Upper lobe of left lung (tissue), 6 donors: ENCODE measurements at regions not wholly inside any gene's neighbourhood (a gene's known extent, or its start where the extent isn't known, plus 50 kb on each side); places are given as distances from the start of the nearest gene placed in this dataset.
A peak's percentile ranks its signal among the peaks of the same experiment; 100 is the strongest.

Experiments
- ATAC-seq, 2 donors: fragments of 200-7000 bp; cut with Tn5 transposase; one replicate each; pipeline ENCODE4 v1.9.1; 2022; ENCODE audit warnings: mild to moderate bottlenecking in 2 of 2, moderate library complexity in 2 of 2; ENCODE audit not compliant: low FRiP score in 2 of 2
- DNase-seq, 2 donors: peaks; one replicate each; pipeline ENCODE4 v3.0.0-alpha.2; 2019 to 2020
- H3K27ac ChIP-seq, 4 donors: fragments of 200-600 bp; sonication (generic); one replicate each; pipeline ENCODE4 v1.5.1; 2016 to 2019
- H3K27me3 ChIP-seq, 4 donors: fragments of 200-600 bp; sonication (generic); one replicate each; pipeline ENCODE4 v1.5.1; 2017 to 2019
- H3K36me3 ChIP-seq, 4 donors: fragments of 200-600 bp; sonication (generic); one replicate each; pipeline ENCODE4 v1.5.1; 2016 to 2019
- H3K4me1 ChIP-seq, 4 donors: fragments of 200-600 bp; sonication (generic); one replicate each; pipeline ENCODE4 v1.5.1; 2018 to 2019
- H3K4me3 ChIP-seq, 4 donors: fragments of 200-600 bp; sonication (generic); one replicate each; pipeline ENCODE4 v1.5.1; 2017 to 2019; ENCODE audit warnings: mild to moderate bottlenecking in 2 of 4, moderate library complexity in 1 of 4
- H3K9me3 ChIP-seq, 4 donors: fragments of 200-600 bp; sonication (generic); one replicate each; pipeline ENCODE4 v1.5.1; 2018 to 2019
- CTCF ChIP-seq, 6 experiments: fragments of 450-650 bp in 4 of 6; fragments of 200-600 bp in 2 of 6; sonication (generic) in 2 of 6; IDR thresholded peaks; one replicate each; pipeline ENCODE4 v1.5.1; 2016 to 2019; ENCODE audit warnings: antibody characterized with exemption in 6 of 6
- EP300 ChIP-seq, 4 donors: sonication (generic); formaldehyde crosslinking; IDR thresholded peaks; one replicate each; pipeline ENCODE4 v1.5.1; 2017; ENCODE audit warnings: antibody characterized with exemption in 4 of 4, control low read depth in 2 of 4
- POLR2A ChIP-seq, 4 donors: fragments of 450-650 bp; IDR thresholded peaks; one replicate each; pipeline ENCODE4 v1.5.1; 2016 to 2017; ENCODE audit warnings: antibody characterized with exemption in 4 of 4, mild to moderate bottlenecking in 2 of 4
- POLR2AphosphoS5 ChIP-seq, 2 donors: sonication (generic); formaldehyde crosslinking; IDR thresholded peaks; one replicate each; pipeline ENCODE4 v1.5.1; 2017; ENCODE audit warnings: antibody characterized with exemption in 2 of 2
- WGBS, 2 donors: methylation state at CpG; one replicate each; pipeline ENCODE4 v1.1.5; 2017 to 2018; 5-methylcytosine and 5-hydroxymethylcytosine counted together
- donor health status: DM: no; HTN: no; CAD: no; lungs with moderate emphysema.
- donor health status: DM: no; HTN: yes; CAD: no; lungs with severe emphysema.

DNA sequence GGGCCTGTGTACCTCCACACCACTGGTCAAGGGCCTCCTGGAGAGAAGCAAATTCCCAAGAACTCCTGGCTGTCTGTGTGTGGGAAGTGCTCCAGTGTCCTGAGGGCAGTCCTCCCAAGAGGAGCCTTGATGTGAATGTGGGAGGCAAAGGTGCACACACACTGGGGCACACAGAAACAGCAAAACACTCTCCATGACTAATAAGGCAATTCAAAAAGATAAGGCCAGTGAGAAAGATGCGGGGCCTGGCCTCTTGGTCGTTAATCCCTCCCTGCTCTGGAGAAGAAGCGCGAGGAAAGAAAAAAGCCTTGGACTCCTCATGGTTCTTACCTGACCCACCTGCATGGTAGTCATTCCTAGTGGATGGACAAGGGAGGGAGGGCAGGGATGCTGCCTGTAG, 373.2 kb downstream of the SLC4A3 start:
- Histone ChIP-seq H3K27me3 (no peaks in the 10 kb centered on the region), H3K9me3 (no peaks in the 10 kb centered on the region), H3K4me3 (no peak overlapping the region), H3K4me1 (no peaks in the 10 kb centered on the region), H3K27ac (no peak overlapping the region), H3K36me3 (no peaks in the 10 kb centered on the region)
- 93 to 98% methylated on average over 4 of the region's 4 CpGs for WGBS, 2 donors
- no peak for DNase-seq
- no peak for TF ChIP-seq EP300 (IDR thresholded peaks at IDR 0.05)
- no peak for TF ChIP-seq POLR2A (IDR thresholded peaks at IDR 0.05)
- TF ChIP-seq CTCF (IDR thresholded peaks at IDR 0.05), result no peak
- no peak for TF ChIP-seq POLR2AphosphoS5 (IDR thresholded peaks at IDR 0.05)
- peak in 1 of 2 donors; percentile 13 for ATAC-seq

GRCh38 chr2:220001751-220002150, 374.3 kb downstream of the SLC4A3 start:
- no peaks in the 10 kb centered on the region for H3K36me3 ChIP-seq
- no peak for ATAC-seq
- no peaks in the 10 kb centered on the region for H3K27me3 ChIP-seq
- no peak overlapping the region for H3K4me3 ChIP-seq
- TF ChIP-seq POLR2AphosphoS5 (IDR thresholded peaks at IDR 0.05), result no peak
- no peak for TF ChIP-seq EP300 (IDR thresholded peaks at IDR 0.05)
- TF ChIP-seq CTCF (IDR thresholded peaks at IDR 0.05), result no peak
- no peak for TF ChIP-seq POLR2A (IDR thresholded peaks at IDR 0.05)
- no peak overlapping the region for H3K27ac ChIP-seq
- WGBS, 2 donors, result 57% methylated on average over 3 of the region's 3 CpGs
- H3K9me3 ChIP-seq, result no peaks in the 10 kb centered on the region
- DNase-seq, result no peak
- no peaks in the 10 kb centered on the region for H3K4me1 ChIP-seq

GRCh38 chr2:220002251-220002650, 374.8 kb downstream of the SLC4A3 start:
- DNase-seq (no peak), ATAC-seq (no peak)
- Histone ChIP-seq H3K4me1 (no peaks in the 10 kb centered on the region), H3K36me3 (no peaks in the 10 kb centered on the region), H3K9me3 (no peaks in the 10 kb centered on the region), H3K4me3 (no peak overlapping the region), H3K27me3 (no peaks in the 10 kb centered on the region), H3K27ac (no peak overlapping the region)
- TF ChIP-seq EP300 (IDR thresholded peaks at IDR 0.05) (no peak), POLR2A (IDR thresholded peaks at IDR 0.05) (no peak)
- 63 to 66% methylated on average over 4 of the region's 4 CpGs for WGBS, 2 donors

GRCh38 chr2:220002699-220003098, 375.3 kb downstream of the SLC4A3 start:
- WGBS, 2 donors, result 87 to 91% methylated on average over 3 of the region's 3 CpGs
- Histone ChIP-seq H3K27ac (no peak overlapping the region), H3K4me1 (no peaks in the 10 kb centered on the region), H3K9me3 (no peaks in the 10 kb centered on the region), H3K27me3 (no peaks in the 10 kb centered on the region), H3K4me3 (no peak overlapping the region), H3K36me3 (no peaks in the 10 kb centered on the region)
- no peak for ATAC-seq
- TF ChIP-seq POLR2AphosphoS5 (IDR thresholded peaks at IDR 0.05), result no peak
- no peak for TF ChIP-seq CTCF (IDR thresholded peaks at IDR 0.05)
- no peak for TF ChIP-seq EP300 (IDR thresholded peaks at IDR 0.05)
- no peak for TF ChIP-seq POLR2A (IDR thresholded peaks at IDR 0.05)
- DNase-seq, result no peak

DNA sequence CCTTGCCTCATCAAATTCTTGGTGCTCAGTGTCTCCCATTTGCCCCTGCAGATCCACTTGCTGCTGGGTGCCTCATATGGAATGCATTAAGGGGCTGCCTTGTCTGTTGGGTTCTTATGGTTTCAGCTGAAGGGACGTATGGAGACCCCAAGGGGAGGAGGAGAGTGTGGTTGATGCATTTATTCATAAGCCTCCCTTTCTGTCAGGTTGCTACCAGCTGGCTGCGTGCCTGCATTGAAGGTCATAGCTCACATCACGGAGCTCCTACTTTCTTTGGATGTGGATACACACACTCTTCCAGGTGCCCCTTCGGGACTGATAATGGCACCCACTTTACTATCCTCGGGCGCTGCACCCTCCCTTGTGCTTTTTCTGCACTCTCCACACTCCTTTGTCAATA, 377.9 kb downstream of the SLC4A3 start:
- DNase-seq (no peak), ATAC-seq (no peak)
- no peaks in the 10 kb centered on the region for H3K9me3 ChIP-seq
- TF ChIP-seq POLR2A (IDR thresholded peaks at IDR 0.05) (no peak), CTCF (IDR thresholded peaks at IDR 0.05) (no peak), POLR2AphosphoS5 (IDR thresholded peaks at IDR 0.05) (no peak), EP300 (IDR thresholded peaks at IDR 0.05) (no peak)
- H3K4me1 ChIP-seq, result no peaks in the 10 kb centered on the region
- no peak overlapping the region for H3K27ac ChIP-seq
- H3K4me3 ChIP-seq, result no peak overlapping the region
- H3K27me3 ChIP-seq, result no peaks in the 10 kb centered on the region
- no peaks in the 10 kb centered on the region for H3K36me3 ChIP-seq
- WGBS, 2 donors, result 78 to 81% methylated on average over 6 of the region's 6 CpGs
